ENCODE measurements at regions not wholly inside any gene's neighbourhood (a gene's known extent, or its start where the extent isn't known, plus 50 kb on each side); places are given as distances from the start of the nearest gene placed in this dataset.

DNA sequence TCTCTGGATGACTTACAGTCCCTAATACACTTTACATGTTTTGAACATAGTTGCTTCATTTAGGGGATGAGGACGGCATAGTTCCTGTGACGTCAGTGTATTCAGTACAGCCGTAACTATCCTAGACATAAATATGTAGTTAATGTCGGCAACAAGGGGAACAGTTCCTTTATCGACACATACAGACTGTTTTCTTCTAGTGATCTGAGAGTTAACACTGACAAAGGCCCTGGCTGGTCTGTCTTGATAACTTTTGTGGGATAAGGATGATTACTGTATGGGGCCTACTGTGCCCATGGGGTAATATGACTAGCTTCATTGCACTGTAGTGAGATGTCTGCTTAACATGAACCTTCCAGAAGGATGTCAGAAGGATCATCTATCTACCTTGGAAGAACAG is 131.2 kb downstream of the ZNF518B start:
- Histone ChIP-seq H3K4me3 (ENCODE audit: control extremely low read depth in 1 of 5, extremely low read depth in 1 of 5, insufficient read depth in 1 of 5, low read depth in 2 of 5, low read length in 4 of 5) (no peak overlapping the region), H3K4me1 (ENCODE audit: control insufficient read depth in 2 of 2, insufficient read depth in 2 of 2, low read length in 2 of 2) (no peaks in the 10 kb centered on the region), H3K9me3 (ENCODE audit: control extremely low read depth in 1 of 3, control insufficient read depth in 2 of 3, insufficient read depth in 1 of 3, low read length in 2 of 3) (no peaks in the 10 kb centered on the region), H3K79me2 (ENCODE audit: control insufficient read depth, insufficient read depth, low read length) (no peaks in the 10 kb centered on the region), H2AFZ (ENCODE audit: insufficient read depth, low read depth, low read length, poor library complexity, severe bottlenecking) (no peak overlapping the region), H3K4me2 (replicated peaks; ENCODE audit: low read depth, low read length, poor library complexity, severe bottlenecking) (no peak overlapping the region), H3K27me3 (replicated peaks in 1 of 4; ENCODE audit: control extremely low read depth in 1 of 4, control insufficient read depth in 3 of 4, insufficient read depth in 4 of 4, low read length in 3 of 4) (peaks cover 0 to 15% (median 0%) of the 10 kb centered on the region in 4 experiments), H4K20me1 (ENCODE audit: control insufficient read depth, insufficient read depth, low read length, poor library complexity, severe bottlenecking) (no peaks in the 10 kb centered on the region), H3K27ac (ENCODE audit: low read length in 2 of 2) (no peak overlapping the region), H3K36me3 (replicated peaks in 1 of 2; ENCODE audit: control extremely low read depth in 1 of 2, control insufficient read depth in 1 of 2, extremely low read depth in 1 of 2, insufficient read depth in 2 of 2, low read length in 1 of 2) (no peaks in the 10 kb centered on the region), H3K9ac (ENCODE audit: low read length) (no peak overlapping the region)
- Mint-ChIP-seq H3K27me3 (peaks cover 16% of the 10 kb centered on the region), H3K27ac (no peak overlapping the region), H3K4me3 (no peak overlapping the region), H3K9me3 (ENCODE audit: insufficient read depth) (no peaks in the 10 kb centered on the region), H3K4me1 (no peaks in the 10 kb centered on the region)
- ChIA-PET CTCF (no interaction called here), POLR2A (no interaction called here)
- 100% methylated on average over 2 of the region's 5 CpGs for WGBS (ENCODE audit: insufficient coverage)
- DNase-seq: no peak
- TF ChIP-seq EZH2 (IDR thresholded peaks at IDR 0.05; ENCODE audit: borderline replicate concordance, insufficient read depth, low read depth, low read length, poor library complexity, severe bottlenecking): no peak
- TF ChIP-seq, protein P1, sequence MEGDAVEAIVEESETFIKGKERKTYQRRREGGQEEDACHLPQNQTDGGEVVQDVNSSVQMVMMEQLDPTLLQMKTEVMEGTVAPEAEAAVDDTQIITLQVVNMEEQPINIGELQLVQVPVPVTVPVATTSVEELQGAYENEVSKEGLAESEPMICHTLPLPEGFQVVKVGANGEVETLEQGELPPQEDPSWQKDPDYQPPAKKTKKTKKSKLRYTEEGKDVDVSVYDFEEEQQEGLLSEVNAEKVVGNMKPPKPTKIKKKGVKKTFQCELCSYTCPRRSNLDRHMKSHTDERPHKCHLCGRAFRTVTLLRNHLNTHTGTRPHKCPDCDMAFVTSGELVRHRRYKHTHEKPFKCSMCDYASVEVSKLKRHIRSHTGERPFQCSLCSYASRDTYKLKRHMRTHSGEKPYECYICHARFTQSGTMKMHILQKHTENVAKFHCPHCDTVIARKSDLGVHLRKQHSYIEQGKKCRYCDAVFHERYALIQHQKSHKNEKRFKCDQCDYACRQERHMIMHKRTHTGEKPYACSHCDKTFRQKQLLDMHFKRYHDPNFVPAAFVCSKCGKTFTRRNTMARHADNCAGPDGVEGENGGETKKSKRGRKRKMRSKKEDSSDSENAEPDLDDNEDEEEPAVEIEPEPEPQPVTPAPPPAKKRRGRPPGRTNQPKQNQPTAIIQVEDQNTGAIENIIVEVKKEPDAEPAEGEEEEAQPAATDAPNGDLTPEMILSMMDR (IDR thresholded peaks at IDR 0.05): no peak
- no peak for ATAC-seq (ENCODE audit: low read depth)
- intact Hi-C loops (cut with micrococcal nuclease): no loop called here

DNA sequence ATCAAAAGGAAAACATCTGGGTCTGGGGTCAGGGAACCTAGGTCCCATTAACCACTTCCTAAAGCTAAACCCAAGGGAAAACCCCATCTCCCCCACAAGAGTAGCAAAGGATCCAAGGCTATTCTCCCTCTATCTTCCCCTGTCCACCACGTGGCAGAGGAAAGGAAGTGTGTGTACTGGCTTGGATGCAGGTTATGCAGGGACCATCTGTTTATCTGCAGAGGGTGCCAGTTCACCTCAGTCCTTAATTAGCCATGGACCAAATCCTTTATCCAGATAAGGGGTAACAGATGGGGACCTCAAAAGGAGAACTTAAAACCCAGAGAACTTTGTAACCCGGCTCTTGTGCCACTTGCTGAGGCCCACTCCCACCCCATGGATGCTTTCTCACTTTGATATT is 135.3 kb downstream of the ZNF518B start:
- Histone ChIP-seq H4K20me1 (ENCODE audit: control insufficient read depth, insufficient read depth, low read length, poor library complexity, severe bottlenecking) (no peaks in the 10 kb centered on the region), H3K4me3 (ENCODE audit: control extremely low read depth in 1 of 5, extremely low read depth in 1 of 5, insufficient read depth in 1 of 5, low read depth in 2 of 5, low read length in 4 of 5) (no peak overlapping the region), H3K36me3 (replicated peaks in 1 of 2; ENCODE audit: control extremely low read depth in 1 of 2, control insufficient read depth in 1 of 2, extremely low read depth in 1 of 2, insufficient read depth in 2 of 2, low read length in 1 of 2) (no peaks in the 10 kb centered on the region), H3K27ac (ENCODE audit: low read length in 2 of 2) (no peak overlapping the region), H3K79me2 (ENCODE audit: control insufficient read depth, insufficient read depth, low read length) (no peaks in the 10 kb centered on the region), H3K27me3 (replicated peaks in 1 of 4; ENCODE audit: control extremely low read depth in 1 of 4, control insufficient read depth in 3 of 4, insufficient read depth in 4 of 4, low read length in 3 of 4) (peaks cover 0 to 16% (median 0%) of the 10 kb centered on the region in 4 experiments), H2AFZ (ENCODE audit: insufficient read depth, low read depth, low read length, poor library complexity, severe bottlenecking) (no peak overlapping the region), H3K4me2 (replicated peaks; ENCODE audit: low read depth, low read length, poor library complexity, severe bottlenecking) (no peak overlapping the region), H3K9ac (ENCODE audit: low read length) (no peak overlapping the region), H3K9me3 (ENCODE audit: control extremely low read depth in 1 of 3, control insufficient read depth in 2 of 3, insufficient read depth in 1 of 3, low read length in 2 of 3) (no peaks in the 10 kb centered on the region), H3K4me1 (ENCODE audit: control insufficient read depth in 2 of 2, insufficient read depth in 2 of 2, low read length in 2 of 2) (no peaks in the 10 kb centered on the region)
- Mint-ChIP-seq H3K27me3 (peaks cover 16% of the 10 kb centered on the region), H3K4me3 (no peak overlapping the region), H3K4me1 (no peaks in the 10 kb centered on the region), H3K27ac (no peak overlapping the region), H3K9me3 (ENCODE audit: insufficient read depth) (no peaks in the 10 kb centered on the region)
- intact Hi-C loops (cut with micrococcal nuclease): no loop called here
- no peak for TF ChIP-seq EZH2 (IDR thresholded peaks at IDR 0.05; ENCODE audit: borderline replicate concordance, insufficient read depth, low read depth, low read length, poor library complexity, severe bottlenecking)
- TF ChIP-seq, protein P1 (IDR thresholded peaks at IDR 0.05): no peak
- ATAC-seq (ENCODE audit: low read depth) (no peak), DNase-seq (no peak)
- CTCF ChIA-PET: no interaction called here
- 43% methylated on average over 1 of the region's 2 CpGs for WGBS (ENCODE audit: insufficient coverage)
- POLR2A ChIA-PET: no interaction called here

All from B cell (primary cell).